Suppressor macrophage (primary cell): ENCODE measurements at regions not wholly inside any gene's neighbourhood (a gene's known extent, or its start where the extent isn't known, plus 50 kb on each side); places are given as distances from the start of the nearest gene placed in this dataset.

Experiments used
- DNase-seq, 4 experiments: peaks; one replicate each; pipeline ENCODE4 v3.0.0-alpha.2; 2020 to 2022

GRCh38 chr12:28884904-28885679 is 264.0 kb upstream of the FAR2 start:
- DNase-seq: no peak

DNA sequence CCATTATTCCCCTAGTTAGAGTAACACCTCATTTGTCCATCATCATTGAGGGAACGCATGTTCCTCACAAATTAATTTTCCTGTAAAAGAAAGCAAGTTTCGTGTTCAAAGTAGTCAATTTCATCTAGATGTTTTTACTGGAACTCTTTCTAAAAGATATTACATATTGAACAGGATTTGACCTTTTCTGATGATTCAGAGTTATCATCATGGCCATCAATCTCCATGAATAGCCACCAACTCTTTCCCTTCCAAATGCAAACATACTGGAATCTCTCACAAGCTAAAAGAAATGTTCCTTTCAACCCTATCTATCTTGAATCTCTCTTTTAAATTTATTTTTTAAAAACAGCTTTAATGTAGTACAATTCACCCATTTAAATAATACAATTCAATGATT is 263.1 kb upstream of the FAR2 start:
- DNase-seq: no peak

GRCh38 chr12:28887461-28887990 is 261.6 kb upstream of the FAR2 start:
- DNase-seq: no peak

GRCh38 chr12:28890664-28891063 is 258.4 kb upstream of the FAR2 start:
- no peak for DNase-seq

- DNase-seq: no peak
Measured at GRCh38 chr12:28891126-28891525, 258.0 kb upstream of the FAR2 start.

DNA sequence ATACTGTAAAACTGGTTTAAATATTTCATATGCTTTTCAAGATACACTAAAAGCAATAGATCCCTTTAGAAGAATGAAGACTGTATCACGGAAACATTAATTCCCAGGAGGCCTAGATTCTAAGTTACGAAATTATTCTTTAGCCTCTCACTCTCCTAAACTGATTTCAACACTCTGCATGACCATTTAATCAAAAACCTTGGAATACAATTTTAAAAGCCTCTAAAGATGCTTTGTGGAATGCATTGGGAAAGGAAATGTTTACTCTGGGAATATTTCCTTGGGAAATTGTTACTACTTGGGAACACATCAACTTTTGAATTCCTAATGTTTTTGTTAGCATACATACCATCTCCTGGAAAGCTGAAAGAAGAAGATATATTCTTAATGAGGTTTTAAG is 255.7 kb upstream of the FAR2 start:
- no peak for DNase-seq

- no peak for DNase-seq
Measured at GRCh38 chr12:28893856-28894255, 255.2 kb upstream of the FAR2 start.

DNA sequence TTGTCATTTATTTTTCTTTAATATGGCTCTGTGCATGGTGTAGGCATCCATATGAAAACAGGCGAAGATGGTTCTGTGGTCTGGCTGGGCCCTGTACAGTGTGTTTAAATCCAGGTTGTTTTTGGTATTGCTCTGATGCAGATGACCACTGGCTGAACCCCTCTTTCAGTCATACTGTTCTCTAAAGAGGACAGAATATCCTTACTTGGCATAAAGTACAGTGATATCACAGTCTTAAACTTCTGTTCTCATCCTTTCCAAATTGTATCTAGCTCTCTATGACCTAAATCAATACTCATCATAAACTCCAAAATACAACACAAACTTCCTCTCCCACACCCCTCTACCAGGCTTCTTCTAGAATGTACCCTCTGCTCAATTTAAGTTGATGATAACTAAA is 252.7 kb upstream of the FAR2 start:
- DNase-seq: no peak

- DNase-seq: no peak
Measured at GRCh38 chr12:28898038-28898437, 251.0 kb upstream of the FAR2 start.

GRCh38 chr12:28899951-28900350 is 249.1 kb upstream of the FAR2 start:
- no peak for DNase-seq

DNA sequence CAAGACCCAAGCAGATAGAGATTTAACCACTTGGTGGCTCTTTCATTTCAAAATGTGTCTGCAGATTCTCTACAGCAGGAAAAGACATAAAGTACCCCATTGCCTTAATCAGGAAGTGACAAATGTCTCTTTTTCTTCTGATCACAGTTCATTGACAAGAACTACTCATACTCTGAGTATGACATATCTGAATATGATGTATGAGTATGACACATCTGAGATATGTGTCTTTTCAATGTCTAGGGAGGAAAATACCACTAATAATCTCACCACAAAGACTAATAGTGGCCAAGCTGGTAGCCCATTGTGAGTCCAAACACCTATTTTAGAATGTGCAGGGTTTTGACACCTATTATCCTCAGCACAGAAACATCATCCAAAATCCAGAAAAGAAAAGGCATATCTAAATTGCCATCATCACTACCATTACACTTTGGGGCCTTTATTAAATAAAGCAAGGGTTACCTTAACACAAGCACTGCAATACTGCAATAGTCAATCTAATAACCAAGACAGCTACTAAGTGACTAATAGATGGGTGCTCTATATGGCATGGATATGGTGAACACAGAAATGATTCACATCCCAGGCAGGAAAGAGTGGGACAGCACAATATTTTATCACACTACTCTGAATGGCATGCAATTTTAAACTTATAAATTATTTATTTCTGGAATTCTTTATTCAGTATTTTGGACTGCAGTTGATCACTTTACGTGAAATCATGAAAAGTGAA is 243.7 kb upstream of the FAR2 start:
- no peak for DNase-seq

- no peak for DNase-seq
Measured at GRCh38 chr12:28908646-28909045, 240.4 kb upstream of the FAR2 start.

GRCh38 chr12:28909291-28909690 is 239.8 kb upstream of the FAR2 start:
- DNase-seq: no peak

- DNase-seq: no peak
Measured at GRCh38 chr12:28925719-28926376, 223.2 kb upstream of the FAR2 start.

DNA sequence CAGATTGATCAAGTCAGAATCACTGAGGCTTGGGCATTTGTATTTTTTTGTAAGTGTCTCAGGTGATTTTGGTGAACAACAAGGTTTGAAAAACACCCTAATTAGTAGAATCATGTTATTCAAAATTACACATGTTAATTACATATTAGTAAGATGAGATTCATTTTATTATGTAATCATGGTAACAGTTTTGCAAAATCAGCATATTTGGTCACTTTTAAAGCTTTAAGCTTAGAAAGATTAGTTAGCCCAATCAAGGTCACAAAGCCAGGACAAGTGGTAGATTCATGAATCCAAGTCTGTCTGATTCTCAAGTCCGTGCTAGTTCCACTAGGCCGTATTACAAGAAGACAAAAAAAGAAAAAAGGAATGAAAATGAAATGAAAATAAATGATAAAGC is 218.4 kb upstream of the FAR2 start:
- DNase-seq: no peak

GRCh38 chr12:28933176-28933575 is 215.9 kb upstream of the FAR2 start:
- DNase-seq: no peak

DNA sequence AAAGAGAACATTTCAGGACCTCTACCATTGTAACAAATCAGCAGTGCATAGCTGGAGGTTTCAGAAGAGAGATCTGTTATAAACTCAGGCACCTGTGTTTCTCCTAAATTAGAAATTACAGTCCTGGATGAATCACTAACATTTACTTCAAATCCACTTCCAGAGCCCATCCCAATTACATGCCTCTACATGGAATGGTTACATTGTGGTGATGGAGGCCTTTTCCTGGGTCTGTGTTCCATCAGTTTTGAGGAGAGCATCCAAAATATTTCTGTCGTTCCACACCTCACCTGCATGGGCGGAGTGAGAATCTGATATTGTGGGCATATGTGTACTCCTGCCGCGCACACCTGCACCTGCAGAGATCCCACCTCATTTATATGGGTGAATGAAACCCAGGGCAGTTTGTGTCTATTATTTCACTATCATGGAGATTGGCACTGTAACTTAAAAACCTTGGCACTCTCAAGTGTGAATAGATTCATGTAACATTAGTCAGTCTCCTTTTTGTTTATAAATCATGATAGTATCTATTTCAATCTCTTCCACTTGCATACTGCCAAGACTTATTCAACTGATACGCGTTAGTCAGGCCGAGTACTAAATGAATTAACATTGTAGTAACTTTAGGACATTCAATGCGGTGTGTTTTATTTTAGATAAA is 215.1 kb upstream of the FAR2 start:
- DNase-seq: no peak

- DNase-seq: no peak
Measured at GRCh38 chr12:28936221-28936620, 212.9 kb upstream of the FAR2 start.

DNA sequence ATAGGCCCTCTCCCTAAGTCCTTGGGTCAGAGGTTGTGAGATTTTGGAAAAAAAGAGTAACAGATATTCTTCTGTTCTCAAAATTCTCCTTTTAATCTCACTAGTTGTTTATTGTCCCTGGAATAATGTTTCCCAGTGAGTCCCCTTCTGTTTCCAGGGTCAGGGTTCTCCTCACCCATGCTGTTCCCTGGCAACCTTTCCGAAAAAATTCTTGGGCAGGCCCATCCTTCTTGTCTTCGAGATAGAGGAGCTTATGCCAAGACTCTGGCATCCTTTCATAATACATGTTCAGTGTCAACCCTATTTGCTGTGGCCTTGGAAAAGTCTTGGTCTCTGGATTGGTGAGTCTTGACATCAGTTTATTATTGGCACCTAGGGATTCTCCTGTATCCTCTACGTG is 212.4 kb upstream of the FAR2 start:
- no peak for DNase-seq

- no peak for DNase-seq
Measured at GRCh38 chr12:28937196-28937595, 211.9 kb upstream of the FAR2 start.

- no peak for DNase-seq
Measured at GRCh38 chr12:28938056-28938455, 211.0 kb upstream of the FAR2 start.

- no peak for DNase-seq
Measured at GRCh38 chr12:28938581-28939235, 210.4 kb upstream of the FAR2 start.
